Urinary bladder (tissue), 3 donors: ENCODE measurements at regions not wholly inside any gene's neighbourhood (a gene's known extent, or its start where the extent isn't known, plus 50 kb on each side); places are given as distances from the start of the nearest gene placed in this dataset.
A peak's percentile ranks its signal among the peaks of the same experiment; 100 is the strongest.
"Not testable (repeated sequence)": the region's sequence is repeated elsewhere in the genome, so short reads cannot be mapped to it uniquely, and the experiment has no call there.

Experiments
- DNase-seq: peaks from one replicate; pipeline ENCODE4 v3.0.0-alpha.2; 2015; ENCODE audit errors: extremely low spot score
- H3K27ac ChIP-seq: one replicate; pipeline ENCODE4 v1.5.1; 2013; ENCODE audit warnings: low read depth, mild to moderate bottlenecking, moderate library complexity
- H3K36me3 ChIP-seq: one replicate; pipeline ENCODE4 v1.6.1; 2013; ENCODE audit warnings: mild to moderate bottlenecking, moderate library complexity; ENCODE audit not compliant: insufficient read depth
- H3K4me1 ChIP-seq: one replicate; pipeline ENCODE4 v1.6.1; 2013; ENCODE audit warnings: mild to moderate bottlenecking, moderate library complexity; ENCODE audit not compliant: insufficient read depth
- H3K4me3 ChIP-seq: one replicate; pipeline ENCODE4 v1.5.1; 2013; ENCODE audit warnings: low read depth, low read length
- WGBS: extraction: QIAGEN DNeasy Blood & Tissue Kit; methylation state at CpG from one replicate; pipeline ENCODE4 v1.1.7; 2013; 5-methylcytosine and 5-hydroxymethylcytosine counted together
- donor health status: healthy with polysubstance abuse.
- donor health status: healthy.

DNA sequence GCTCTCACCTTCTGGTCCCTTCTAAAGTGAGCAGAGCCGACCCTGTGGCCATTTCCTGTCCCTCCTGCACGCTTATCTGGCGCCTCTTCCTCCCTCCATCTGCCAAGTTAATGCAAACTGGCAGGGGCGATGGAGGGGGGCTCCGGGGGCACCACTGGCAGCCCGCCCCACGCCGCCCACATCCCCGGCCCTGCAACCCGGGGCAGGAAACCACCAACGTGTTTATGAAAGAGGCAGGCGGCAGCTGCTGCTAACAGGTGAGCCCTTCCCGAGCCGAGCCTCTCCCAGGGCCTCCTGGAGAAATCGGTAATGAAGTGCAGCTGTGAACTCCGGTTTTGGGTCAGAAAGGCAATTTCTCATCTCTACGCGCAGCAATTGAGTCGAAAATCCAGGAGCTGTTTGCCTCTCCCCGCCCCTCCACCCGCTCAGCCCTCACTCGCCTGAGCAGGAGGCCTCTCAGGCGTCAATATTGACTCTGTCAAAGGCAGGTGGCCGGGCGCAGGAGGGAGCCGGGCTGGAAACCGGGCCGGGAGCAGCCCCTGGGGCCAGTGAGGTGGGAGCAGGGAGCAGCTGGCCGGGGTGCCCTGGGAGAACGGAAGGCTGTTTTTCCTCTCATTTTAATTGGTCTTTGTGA, 164.4 kb upstream of the GSE1 start:
- peak; percentile 20 for DNase-seq
- Histone ChIP-seq H3K4me3 (no peak overlapping the region), H3K36me3 (no peaks in the 10 kb centered on the region), H3K4me1 (no peaks in the 10 kb centered on the region), H3K27ac (peak overlapping the region; percentile 29)
- 62% methylated on average over 30 of the region's 30 CpGs for WGBS

DNA sequence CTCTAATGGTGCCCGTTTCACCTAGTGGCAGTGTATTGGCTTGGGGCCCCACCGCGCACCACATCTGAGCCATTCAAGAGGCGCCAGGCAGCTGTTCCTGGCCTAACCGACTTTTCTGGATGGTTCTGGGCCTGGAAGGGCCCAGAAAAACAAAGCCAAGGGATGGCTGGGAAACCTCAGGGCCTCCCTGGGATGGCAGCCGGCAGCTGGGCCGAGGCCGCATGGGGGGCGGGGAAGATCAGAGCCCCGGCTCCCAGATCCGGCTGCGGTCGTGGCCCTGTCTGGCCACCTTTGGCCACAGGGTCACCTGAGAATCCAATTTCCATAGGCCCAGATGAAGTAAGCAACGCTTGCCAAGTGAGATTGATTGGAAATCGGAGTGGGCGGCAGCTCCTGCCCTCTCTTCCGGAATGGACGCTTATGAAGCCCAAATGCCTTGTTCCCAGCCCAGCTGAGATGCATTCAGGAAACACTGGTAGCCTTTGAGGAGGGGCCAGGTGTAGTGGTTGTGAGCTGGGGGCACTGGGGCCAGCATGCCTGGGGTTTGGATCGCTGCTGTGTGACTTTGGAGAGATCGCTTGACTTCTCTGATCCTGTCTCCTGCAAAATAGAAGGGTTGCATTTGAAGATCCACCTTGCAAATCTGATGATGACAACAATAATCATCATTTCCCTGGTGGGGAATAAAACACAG, 163.8 kb upstream of the GSE1 start:
- WGBS, result 87% methylated on average over 20 of the region's 20 CpGs

DNA sequence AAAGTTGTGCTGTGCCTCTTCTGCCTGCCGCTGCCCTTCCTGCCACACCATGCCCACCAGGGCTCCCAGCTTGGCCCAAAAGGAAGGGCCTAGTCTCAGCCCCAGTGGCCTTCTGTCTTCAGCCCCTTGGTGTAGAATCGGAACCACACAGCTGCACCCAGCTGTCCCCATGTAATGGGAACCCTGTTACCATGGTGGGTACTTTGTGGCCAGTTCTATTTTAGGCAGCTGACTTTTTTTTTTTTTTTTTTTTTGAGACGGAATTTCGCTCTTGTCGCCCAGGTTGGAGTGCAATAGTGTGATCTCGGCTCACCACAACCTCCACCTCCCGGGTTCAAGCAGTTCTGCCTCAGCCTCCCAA, 163.3 kb upstream of the GSE1 start:
- WGBS, result 89% methylated on average over 7 of the region's 7 CpGs
- H3K27ac ChIP-seq, result no peak overlapping the region
- DNase-seq, result no peak
- H3K36me3 ChIP-seq, result no peaks in the 10 kb centered on the region
- no peaks in the 10 kb centered on the region for H3K4me1 ChIP-seq
- no peak overlapping the region for H3K4me3 ChIP-seq

More for the DNA sequence above, 163.8 kb upstream of the GSE1 start:
- Histone ChIP-seq H3K4me1 (no peaks in the 10 kb centered on the region), H3K4me3 (no peak overlapping the region), H3K27ac (no peak overlapping the region), H3K36me3 (no peaks in the 10 kb centered on the region)
- no peak for DNase-seq

GRCh38 chr16:85451142-85451541, 162.0 kb upstream of the GSE1 start:
- not testable (repeated sequence) for H3K4me3 ChIP-seq, H3K4me1 ChIP-seq, H3K27ac ChIP-seq, H3K36me3 ChIP-seq, DNase-seq
- 92% methylated on average over 9 of the region's 11 CpGs for WGBS

- 89% methylated on average over 27 of the region's 32 CpGs for WGBS
- DNase-seq, result no peak
- Histone ChIP-seq H3K4me3 (no peak overlapping the region), H3K36me3 (no peaks in the 10 kb centered on the region), H3K27ac (no peak overlapping the region), H3K4me1 (no peaks in the 10 kb centered on the region)
Measured at GRCh38 chr16:85451641-85452363, 161.3 kb upstream of the GSE1 start.

DNA sequence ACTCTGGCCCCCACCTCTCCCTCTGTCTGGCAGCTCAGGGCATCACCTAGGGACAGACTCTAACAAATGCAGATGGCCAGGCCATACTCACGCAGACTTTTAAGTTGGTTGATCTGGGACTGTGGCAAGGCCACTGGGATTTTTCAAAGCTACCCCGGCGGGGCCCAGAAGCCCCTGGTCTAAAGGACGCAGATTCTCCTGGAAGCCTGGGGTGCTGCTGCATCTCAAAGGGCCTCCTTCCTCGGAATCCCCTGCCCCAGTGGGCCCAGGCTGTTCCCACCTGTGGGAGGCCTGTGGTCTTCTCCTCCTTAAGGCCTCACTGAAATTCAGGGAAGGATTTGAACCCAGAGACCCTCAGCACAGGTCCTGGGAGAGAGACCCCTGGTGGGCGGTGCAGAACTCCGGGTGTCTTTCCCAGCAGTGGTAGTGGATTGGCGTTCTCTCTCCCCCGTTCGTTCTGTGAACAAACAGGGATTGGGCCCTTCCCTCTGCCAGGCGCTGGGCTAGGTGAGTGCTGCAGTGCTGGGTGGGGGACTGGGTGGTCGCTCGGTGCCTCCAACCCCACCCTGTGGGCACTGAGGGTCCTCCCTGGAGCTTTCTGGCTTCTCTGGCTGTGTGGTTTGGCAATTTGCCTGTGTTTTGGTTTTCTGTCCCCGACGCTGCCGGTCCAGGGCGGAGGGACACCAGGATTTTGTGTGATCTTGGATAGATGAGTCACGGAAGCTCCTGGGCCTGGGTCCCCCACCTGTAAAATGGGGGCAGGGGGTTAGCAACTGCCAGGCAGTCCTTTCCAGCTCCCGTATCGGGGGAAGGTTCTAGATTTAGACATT, 160.5 kb upstream of the GSE1 start:
- Histone ChIP-seq H3K4me3 (no peak overlapping the region), H3K36me3 (no peaks in the 10 kb centered on the region), H3K4me1 (no peaks in the 10 kb centered on the region), H3K27ac (no peak overlapping the region)
- WGBS, result 83% methylated on average over 20 of the region's 20 CpGs
- no peak for DNase-seq

GRCh38 chr16:85453194-85453678, 159.9 kb upstream of the GSE1 start:
- Histone ChIP-seq H3K4me1 (no peaks in the 10 kb centered on the region), H3K27ac (no peak overlapping the region), H3K4me3 (no peak overlapping the region), H3K36me3 (no peaks in the 10 kb centered on the region)
- no peak for DNase-seq
- 84% methylated on average over 14 of the region's 14 CpGs for WGBS

DNA sequence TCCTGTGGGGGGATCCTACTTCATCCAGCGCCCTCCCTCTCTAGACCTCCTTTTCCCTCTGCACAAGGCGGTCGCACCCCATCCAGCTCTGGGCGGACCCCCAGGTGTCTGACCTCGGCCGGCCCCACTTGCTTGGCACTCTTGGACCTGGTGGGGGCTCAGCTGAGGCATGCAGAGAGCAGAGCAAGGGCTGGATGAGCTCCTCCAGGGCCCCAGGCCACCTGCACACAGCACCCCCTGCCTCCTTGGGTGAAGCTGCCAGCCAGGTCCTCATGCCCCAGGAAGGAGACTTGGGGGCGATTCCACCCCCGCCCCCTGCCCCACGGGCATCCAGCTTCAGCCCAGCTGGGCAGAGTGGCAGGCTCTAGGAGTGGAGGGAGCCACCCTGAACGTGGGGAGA, 159.4 kb upstream of the GSE1 start:
- H3K4me3 ChIP-seq, result no peak overlapping the region
- 93% methylated on average over 10 of the region's 10 CpGs for WGBS
- no peaks in the 10 kb centered on the region for H3K4me1 ChIP-seq
- H3K36me3 ChIP-seq, result no peaks in the 10 kb centered on the region
- no peak for DNase-seq
- H3K27ac ChIP-seq, result no peak overlapping the region

- WGBS, result 86% methylated on average over 22 of the region's 22 CpGs
- no peak for DNase-seq
- Histone ChIP-seq H3K36me3 (no peaks in the 10 kb centered on the region), H3K4me1 (no peaks in the 10 kb centered on the region), H3K27ac (no peak overlapping the region), H3K4me3 (no peak overlapping the region)
Measured at GRCh38 chr16:85454171-85454872, 158.8 kb upstream of the GSE1 start.

- 88% methylated on average over 12 of the region's 12 CpGs for WGBS
- DNase-seq, result no peak
- no peaks in the 10 kb centered on the region for H3K36me3 ChIP-seq
- no peak overlapping the region for H3K4me3 ChIP-seq
- H3K27ac ChIP-seq, result no peak overlapping the region
- H3K4me1 ChIP-seq, result no peaks in the 10 kb centered on the region
Measured at GRCh38 chr16:85455534-85455933, 157.6 kb upstream of the GSE1 start.

GRCh38 chr16:85457366-85457765, 155.8 kb upstream of the GSE1 start:
- WGBS, result 81% methylated on average over 7 of the region's 7 CpGs
- DNase-seq, result no peak
- Histone ChIP-seq H3K27ac (no peak overlapping the region), H3K4me1 (peaks cover 4% of the 10 kb centered on the region), H3K36me3 (no peaks in the 10 kb centered on the region), H3K4me3 (no peak overlapping the region)

- no peak for DNase-seq
- Histone ChIP-seq H3K36me3 (no peaks in the 10 kb centered on the region), H3K27ac (peak overlapping the region; percentile 60), H3K4me1 (peaks cover 4% of the 10 kb centered on the region), H3K4me3 (no peak overlapping the region)
- WGBS, result 88% methylated on average over 11 of the region's 11 CpGs
Measured at GRCh38 chr16:85458968-85459367, 154.2 kb upstream of the GSE1 start.
